OCI-LY7 (cell line): ENCODE measurements at regions not wholly inside any gene's neighbourhood (a gene's known extent, or its start where the extent isn't known, plus 50 kb on each side); places are given as distances from the start of the nearest gene placed in this dataset.

ENCODE experiments used
- CTCF ChIP-seq: fragments of 200-600 bp; sonication (generic); conservative IDR thresholded peaks from 2 replicates; pipeline ENCODE4 v1.5.1; 2014; ENCODE audit warnings: mild to moderate bottlenecking, antibody characterized with exemption, low read length, moderate library complexity, mixed read lengths
- EZH2phosphoT487 ChIP-seq: fragments of 200-600 bp; sonication (generic); IDR thresholded peaks from 2 replicates; pipeline ENCODE4 v1.6.1; 2018; ENCODE audit warnings: low read depth, borderline replicate concordance, mild to moderate bottlenecking, mixed run types, antibody characterized with exemption, low read length, moderate library complexity, mixed read lengths

- TF ChIP-seq CTCF: no peak
- TF ChIP-seq EZH2phosphoT487: no peak
Measured at GRCh38 chr7:93728292-93728691, 153.8 kb upstream of the CALCR start.
